ENCODE measurements at regions not wholly inside any gene's neighbourhood (a gene's known extent, or its start where the extent isn't known, plus 50 kb on each side); places are given as distances from the start of the nearest gene placed in this dataset.

- Histone ChIP-seq H3K27ac (ENCODE audit: low read length) (no peak overlapping the region), H3K4me1 (ENCODE audit: low read length) (no peaks in the 10 kb centered on the region), H4K20me1 (ENCODE audit: insufficient read depth, low read length) (no peaks in the 10 kb centered on the region), H3K27me3 (replicated peaks; ENCODE audit: insufficient read depth, low read length) (no peaks in the 10 kb centered on the region), H3K36me3 (replicated peaks; ENCODE audit: insufficient read depth, low read length) (no peaks in the 10 kb centered on the region), H3K9me3 (replicated peaks; ENCODE audit: insufficient read depth, low read length) (no peaks in the 10 kb centered on the region), H3K4me3 (ENCODE audit: low read length) (no peak overlapping the region), H3K9ac (ENCODE audit: low read length) (no peak overlapping the region), H3K9me2 (replicated peaks; ENCODE audit: insufficient read depth, low read length) (no peaks in the 10 kb centered on the region), H3K79me2 (ENCODE audit: low read length) (no peaks in the 10 kb centered on the region), H2AFZ (ENCODE audit: low read length) (no peak overlapping the region), H3K4me2 (ENCODE audit: low read depth, low read length) (no peak overlapping the region), H3F3A (ENCODE audit: insufficient read depth, low read length) (no peaks in the 10 kb centered on the region)
- no peak for DNase-seq
- TF ChIP-seq EZH2phosphoT487 (IDR thresholded peaks at IDR 0.05; ENCODE audit: low read length) (no peak), CTCF (IDR thresholded peaks at IDR 0.05; ENCODE audit: low read length) (no peak), EZH2 (optimal IDR thresholded peaks at IDR 0.05; ENCODE audit: low read depth, low read length) (no peak)
These were observed 100.0 kb upstream of the IQSEC1 start for GRCh38 chr3:13173186-13173585.

DNA sequence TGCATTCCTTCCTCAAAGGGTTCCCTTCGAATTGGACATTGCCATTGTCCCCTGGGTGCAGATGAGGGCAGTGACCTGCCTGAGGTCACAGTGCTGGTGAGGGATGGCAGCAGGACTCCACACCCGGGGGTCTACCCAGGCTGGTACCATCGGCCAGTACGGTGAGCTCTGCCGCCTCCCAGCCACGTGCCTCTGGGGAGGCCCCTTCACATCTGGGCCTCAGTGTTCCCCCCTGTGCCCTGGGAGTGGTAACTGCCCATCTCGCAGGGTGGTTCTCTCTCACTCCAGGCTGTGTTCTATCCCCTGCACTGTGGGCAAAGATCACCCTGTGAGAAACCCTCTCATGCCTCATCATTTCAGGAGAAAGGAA lies 99.4 kb upstream of the IQSEC1 start:
- Histone ChIP-seq H3K9ac (ENCODE audit: low read length) (no peak overlapping the region), H3K79me2 (ENCODE audit: low read length) (no peaks in the 10 kb centered on the region), H3K36me3 (replicated peaks; ENCODE audit: insufficient read depth, low read length) (no peaks in the 10 kb centered on the region), H2AFZ (ENCODE audit: low read length) (no peak overlapping the region), H3K9me2 (replicated peaks; ENCODE audit: insufficient read depth, low read length) (no peaks in the 10 kb centered on the region), H3K27ac (ENCODE audit: low read length) (no peak overlapping the region), H3K9me3 (replicated peaks; ENCODE audit: insufficient read depth, low read length) (no peaks in the 10 kb centered on the region), H4K20me1 (ENCODE audit: insufficient read depth, low read length) (no peaks in the 10 kb centered on the region), H3K4me2 (ENCODE audit: low read depth, low read length) (no peak overlapping the region), H3F3A (ENCODE audit: insufficient read depth, low read length) (no peaks in the 10 kb centered on the region), H3K27me3 (replicated peaks; ENCODE audit: insufficient read depth, low read length) (no peaks in the 10 kb centered on the region), H3K4me1 (ENCODE audit: low read length) (no peaks in the 10 kb centered on the region), H3K4me3 (ENCODE audit: low read length) (no peak overlapping the region)
- no peak for DNase-seq
- no peak for TF ChIP-seq CTCF (IDR thresholded peaks at IDR 0.05; ENCODE audit: low read length)
- TF ChIP-seq EZH2 (optimal IDR thresholded peaks at IDR 0.05; ENCODE audit: low read depth, low read length), result no peak
- TF ChIP-seq EZH2phosphoT487 (IDR thresholded peaks at IDR 0.05; ENCODE audit: low read length), result no peak

DNA sequence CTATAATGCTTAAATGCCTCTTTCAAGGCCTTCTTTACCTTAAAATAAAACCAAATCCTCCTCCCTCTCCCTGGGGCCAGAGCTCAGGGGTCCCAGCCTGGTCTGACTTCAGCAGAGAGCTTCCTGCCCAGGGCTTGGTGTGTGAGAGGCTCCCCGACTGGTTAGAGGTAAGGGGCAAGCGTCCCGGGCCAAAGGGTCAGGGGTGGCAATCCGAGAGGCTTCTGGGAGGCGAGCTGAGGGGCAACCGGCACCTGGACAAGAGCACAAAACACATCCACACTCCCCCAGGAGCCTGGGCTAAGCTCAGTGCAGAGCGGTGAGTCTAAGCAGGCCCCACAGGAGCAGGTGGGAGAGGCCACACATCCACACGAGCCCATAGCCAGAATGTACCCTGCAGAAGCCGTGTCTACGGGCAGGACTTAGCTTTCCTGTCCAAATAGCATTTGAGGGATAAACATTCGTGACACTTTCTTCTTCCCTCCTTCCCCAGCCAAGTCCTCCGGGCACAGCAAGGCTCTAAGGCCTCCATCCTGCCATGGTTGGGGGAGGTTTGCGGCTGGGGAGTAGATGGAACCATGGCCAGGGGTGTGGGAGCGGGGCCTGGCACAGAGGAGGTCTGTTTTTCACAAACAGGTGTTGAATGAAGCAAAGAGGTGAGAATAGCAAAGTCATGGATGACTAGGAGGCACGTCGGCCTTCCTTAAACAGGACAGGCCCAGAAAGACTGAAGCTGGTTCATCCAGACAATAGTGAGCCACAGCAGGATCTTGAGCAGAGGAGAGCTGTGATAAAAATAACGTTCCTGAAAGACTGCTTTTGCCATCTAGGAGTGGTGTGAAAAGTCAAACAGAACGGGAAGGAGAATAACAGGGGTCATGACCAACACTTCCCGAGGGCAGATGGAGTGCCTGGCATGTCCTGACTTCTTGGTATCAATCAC lies 98.7 kb upstream of the IQSEC1 start:
- Histone ChIP-seq H3K4me2 (ENCODE audit: low read depth, low read length) (no peak overlapping the region), H3K4me1 (ENCODE audit: low read length) (no peaks in the 10 kb centered on the region), H3F3A (ENCODE audit: insufficient read depth, low read length) (no peaks in the 10 kb centered on the region), H3K9ac (ENCODE audit: low read length) (no peak overlapping the region), H3K4me3 (ENCODE audit: low read length) (no peak overlapping the region), H4K20me1 (ENCODE audit: insufficient read depth, low read length) (no peaks in the 10 kb centered on the region), H3K36me3 (replicated peaks; ENCODE audit: insufficient read depth, low read length) (no peaks in the 10 kb centered on the region), H3K79me2 (ENCODE audit: low read length) (no peaks in the 10 kb centered on the region), H3K27me3 (replicated peaks; ENCODE audit: insufficient read depth, low read length) (no peaks in the 10 kb centered on the region), H2AFZ (ENCODE audit: low read length) (no peak overlapping the region), H3K9me2 (replicated peaks; ENCODE audit: insufficient read depth, low read length) (no peaks in the 10 kb centered on the region), H3K9me3 (replicated peaks; ENCODE audit: insufficient read depth, low read length) (no peaks in the 10 kb centered on the region), H3K27ac (ENCODE audit: low read length) (no peak overlapping the region)
- DNase-seq, result no peak
- TF ChIP-seq EZH2phosphoT487 (IDR thresholded peaks at IDR 0.05; ENCODE audit: low read length) (no peak), CTCF (IDR thresholded peaks at IDR 0.05; ENCODE audit: low read length) (no peak)
